Prostate gland (tissue), 2 donors: ENCODE measurements at regions not wholly inside any gene's neighbourhood (a gene's known extent, or its start where the extent isn't known, plus 50 kb on each side); places are given as distances from the start of the nearest gene placed in this dataset.

Experiments used
- DNase-seq: peaks from one replicate; pipeline ENCODE4 v3.0.0-alpha.2; 2019; ENCODE audit warnings: low spot score
- H3K27ac ChIP-seq, 2 donors: fragments of 200-600 bp; sonication (generic); 2 replicates each; pipeline ENCODE4 v1.5.1; 2017 to 2019
- H3K27me3 ChIP-seq: fragments of 200-600 bp; sonication (generic); replicated peaks from 2 replicates; pipeline ENCODE4 v1.5.1; 2019; ENCODE audit not compliant: insufficient read depth
- H3K36me3 ChIP-seq, 2 donors: fragments of 200-600 bp; sonication (generic); 1 replicate in 1 of 2; 2 replicates in 1 of 2; pipeline versions ENCODE4 v1.5.1 to v1.8.1; 2017 to 2019
- H3K4me1 ChIP-seq: fragments of 200-600 bp; sonication (generic); replicated peaks from 2 replicates; pipeline ENCODE4 v1.5.1; 2019
- H3K4me3 ChIP-seq, 2 donors: fragments of 200-600 bp; sonication (generic); 2 replicates each; pipeline ENCODE4 v1.5.1; 2017 to 2019
- H3K9me3 ChIP-seq: fragments of 200-600 bp; sonication (generic); 2 replicates; pipeline ENCODE4 v1.5.1; 2017
- POLR2A ChIP-seq: fragments of 450-650 bp; IDR thresholded peaks from one replicate; pipeline ENCODE4 v1.6.1; 2016; ENCODE audit warnings: antibody characterized with exemption, mild to moderate bottlenecking
- POLR2AphosphoS5 ChIP-seq: sonication (generic); formaldehyde crosslinking; IDR thresholded peaks from one replicate; pipeline ENCODE4 v1.6.1; 2017; ENCODE audit warnings: antibody characterized with exemption
- WGBS: methylation state at CpG from one replicate; pipeline ENCODE4 v1.1.5; 2018; 5-methylcytosine and 5-hydroxymethylcytosine counted together
- intact Hi-C: fragments of 100-400 bp; cut with DNase I; formaldehyde crosslinking; loops from one replicate; pipeline ENCODE4 v1.14.2; 2022
- TF ChIP-seq, protein P1 (sequence below), 4 experiments: fragments of 200-600 bp in 2 of 4; fragments of 450-650 bp in 2 of 4; sonication (generic) in 2 of 4; IDR thresholded peaks; 1 replicate in 3 of 4; 2 replicates in 1 of 4; pipeline ENCODE4 v1.5.1; 2016 to 2019; ENCODE audit warnings: antibody characterized with exemption in 4 of 4, mild to moderate bottlenecking in 2 of 4, moderate library complexity in 2 of 4

GRCh38 chr1:96038636-96039035, 682.9 kb upstream of the PTBP2 start:
- no peaks in the 10 kb centered on the region for H3K36me3 ChIP-seq
- intact Hi-C loops, result no loop called here
- no peak overlapping the region for H3K4me3 ChIP-seq
- no peaks in the 10 kb centered on the region for H3K4me1 ChIP-seq
- TF ChIP-seq POLR2A, result no peak
- no peak overlapping the region for H3K27ac ChIP-seq
- no peaks in the 10 kb centered on the region for H3K27me3 ChIP-seq
- no peaks in the 10 kb centered on the region for H3K9me3 ChIP-seq
- 68% methylated on average over 1 of the region's 1 CpG for WGBS
- DNase-seq, result no peak

- Histone ChIP-seq H3K9me3 (no peaks in the 10 kb centered on the region), H3K36me3 (no peaks in the 10 kb centered on the region), H3K27ac (no peak overlapping the region), H3K27me3 (no peaks in the 10 kb centered on the region), H3K4me1 (no peaks in the 10 kb centered on the region), H3K4me3 (no peak overlapping the region)
- DNase-seq, result no peak
- TF ChIP-seq, protein P1, sequence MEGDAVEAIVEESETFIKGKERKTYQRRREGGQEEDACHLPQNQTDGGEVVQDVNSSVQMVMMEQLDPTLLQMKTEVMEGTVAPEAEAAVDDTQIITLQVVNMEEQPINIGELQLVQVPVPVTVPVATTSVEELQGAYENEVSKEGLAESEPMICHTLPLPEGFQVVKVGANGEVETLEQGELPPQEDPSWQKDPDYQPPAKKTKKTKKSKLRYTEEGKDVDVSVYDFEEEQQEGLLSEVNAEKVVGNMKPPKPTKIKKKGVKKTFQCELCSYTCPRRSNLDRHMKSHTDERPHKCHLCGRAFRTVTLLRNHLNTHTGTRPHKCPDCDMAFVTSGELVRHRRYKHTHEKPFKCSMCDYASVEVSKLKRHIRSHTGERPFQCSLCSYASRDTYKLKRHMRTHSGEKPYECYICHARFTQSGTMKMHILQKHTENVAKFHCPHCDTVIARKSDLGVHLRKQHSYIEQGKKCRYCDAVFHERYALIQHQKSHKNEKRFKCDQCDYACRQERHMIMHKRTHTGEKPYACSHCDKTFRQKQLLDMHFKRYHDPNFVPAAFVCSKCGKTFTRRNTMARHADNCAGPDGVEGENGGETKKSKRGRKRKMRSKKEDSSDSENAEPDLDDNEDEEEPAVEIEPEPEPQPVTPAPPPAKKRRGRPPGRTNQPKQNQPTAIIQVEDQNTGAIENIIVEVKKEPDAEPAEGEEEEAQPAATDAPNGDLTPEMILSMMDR (IDR thresholded peaks at IDR 0.05), result no peak
- TF ChIP-seq POLR2AphosphoS5 (no peak), POLR2A (no peak)
- intact Hi-C loops, result no loop called here
Measured at GRCh38 chr1:96039910-96040309, 681.7 kb upstream of the PTBP2 start.

DNA sequence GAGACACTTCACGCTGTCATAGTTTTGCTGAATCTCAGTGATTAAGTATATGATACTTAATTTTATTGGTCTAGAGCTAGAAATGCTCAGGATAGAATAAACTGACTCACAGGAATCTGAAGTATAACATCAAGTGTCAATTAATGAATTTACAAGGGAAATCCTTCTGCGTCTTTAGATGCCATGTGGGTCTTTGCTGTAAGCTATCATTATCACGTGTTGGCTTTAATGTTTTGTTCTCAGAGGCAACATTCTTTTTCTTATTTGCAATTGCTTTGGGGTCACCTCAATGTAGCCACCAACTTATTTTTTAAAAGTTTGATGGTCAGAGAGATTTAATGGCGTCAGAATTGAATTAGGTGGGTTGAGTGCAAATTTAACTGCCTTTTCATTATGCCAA, 680.1 kb upstream of the PTBP2 start:
- TF ChIP-seq, protein P1 (IDR thresholded peaks at IDR 0.05), result no peak
- TF ChIP-seq POLR2AphosphoS5 (no peak), POLR2A (no peak)
- intact Hi-C loops, result no loop called here
- WGBS, result 82% methylated on average over 4 of the region's 4 CpGs

DNA sequence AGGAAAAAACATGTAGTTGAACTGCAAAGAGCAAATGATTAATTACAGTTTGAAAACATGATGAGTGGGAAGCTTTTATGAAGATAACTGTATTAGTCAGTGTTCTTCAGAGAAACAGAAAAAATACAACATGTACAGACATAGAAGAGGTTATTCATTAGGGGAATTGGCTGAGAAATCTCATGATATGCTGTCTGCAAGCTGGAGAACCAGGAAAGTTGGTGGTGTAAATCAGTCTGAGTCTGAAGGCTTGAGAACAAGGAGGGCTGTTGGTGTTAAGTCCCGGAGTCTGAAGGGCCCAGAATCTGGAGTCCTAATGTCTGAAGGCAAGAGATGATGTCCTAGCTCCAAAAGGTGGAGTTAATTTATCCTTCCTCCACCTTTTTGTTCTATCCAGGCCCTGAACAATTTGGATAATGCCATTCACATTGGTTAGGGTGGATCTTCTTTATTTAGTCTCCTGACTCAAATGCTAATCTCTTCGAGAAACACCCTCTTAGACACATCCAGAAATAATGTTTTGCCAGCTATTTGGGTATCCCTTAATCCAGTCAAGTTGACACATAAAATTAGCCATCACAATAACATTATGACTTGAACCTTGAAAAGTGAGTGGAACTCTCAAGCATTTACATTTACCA, 672.9 kb upstream of the PTBP2 start:
- TF ChIP-seq POLR2AphosphoS5 (no peak), POLR2A (no peak)
- TF ChIP-seq, protein P1 (IDR thresholded peaks at IDR 0.05), result no peak
- no peaks in the 10 kb centered on the region for H3K27me3 ChIP-seq
- no peak for DNase-seq
- H3K36me3 ChIP-seq, result no peaks in the 10 kb centered on the region
- no peaks in the 10 kb centered on the region for H3K9me3 ChIP-seq
- no peak overlapping the region for H3K4me3 ChIP-seq
- H3K27ac ChIP-seq, result no peak overlapping the region
- no peaks in the 10 kb centered on the region for H3K4me1 ChIP-seq
- intact Hi-C loops, result no loop called here
- 84% methylated on average over 2 of the region's 2 CpGs for WGBS

More for the DNA sequence above, 680.1 kb upstream of the PTBP2 start:
- H3K36me3 ChIP-seq, result no peaks in the 10 kb centered on the region
- DNase-seq, result no peak
- no peak overlapping the region for H3K4me3 ChIP-seq
- H3K9me3 ChIP-seq, result no peaks in the 10 kb centered on the region
- H3K27me3 ChIP-seq, result no peaks in the 10 kb centered on the region
- H3K4me1 ChIP-seq, result no peaks in the 10 kb centered on the region
- no peak overlapping the region for H3K27ac ChIP-seq

- 72% methylated on average over 3 of the region's 3 CpGs for WGBS
- Histone ChIP-seq H3K4me1 (no peaks in the 10 kb centered on the region), H3K27me3 (no peaks in the 10 kb centered on the region), H3K9me3 (no peaks in the 10 kb centered on the region), H3K4me3 (no peak overlapping the region), H3K27ac (no peak overlapping the region), H3K36me3 (no peaks in the 10 kb centered on the region)
- TF ChIP-seq POLR2AphosphoS5 (no peak), POLR2A (no peak)
- TF ChIP-seq, protein P1 (IDR thresholded peaks at IDR 0.05), result no peak
- intact Hi-C loops, result no loop called here
- DNase-seq, result no peak
Measured at GRCh38 chr1:96049759-96050409, 671.7 kb upstream of the PTBP2 start.
